ENCODE measurements at regions not wholly inside any gene's neighbourhood (a gene's known extent, or its start where the extent isn't known, plus 50 kb on each side); places are given as distances from the start of the nearest gene placed in this dataset.

DNA sequence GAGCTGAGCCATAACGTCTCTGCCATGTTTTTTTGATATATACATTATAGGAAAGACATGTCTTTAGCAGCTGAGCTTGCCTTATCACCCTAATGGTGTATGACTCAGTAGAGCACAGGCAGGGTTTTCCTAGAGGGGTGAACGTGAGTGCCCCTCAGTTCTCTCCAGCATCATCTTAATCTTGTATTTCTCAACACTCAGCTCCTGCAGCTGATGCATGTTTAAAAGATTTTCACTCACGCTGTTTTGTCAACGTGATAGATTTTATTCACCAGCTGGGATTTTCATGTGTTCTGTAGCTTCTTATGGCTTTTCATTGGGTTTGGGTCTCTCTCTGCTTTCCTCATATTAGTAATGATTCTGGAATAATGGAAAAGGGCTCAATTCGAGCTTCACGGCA, 186.0 kb upstream of the PMFBP1 start:
- TF ChIP-seq POLR2AphosphoS5 (IDR thresholded peaks at IDR 0.05) (no peak), POLR2A (IDR thresholded peaks at IDR 0.05) (no peak)
